ENCODE measurements at regions not wholly inside any gene's neighbourhood (a gene's known extent, or its start where the extent isn't known, plus 50 kb on each side); places are given as distances from the start of the nearest gene placed in this dataset.

DNA sequence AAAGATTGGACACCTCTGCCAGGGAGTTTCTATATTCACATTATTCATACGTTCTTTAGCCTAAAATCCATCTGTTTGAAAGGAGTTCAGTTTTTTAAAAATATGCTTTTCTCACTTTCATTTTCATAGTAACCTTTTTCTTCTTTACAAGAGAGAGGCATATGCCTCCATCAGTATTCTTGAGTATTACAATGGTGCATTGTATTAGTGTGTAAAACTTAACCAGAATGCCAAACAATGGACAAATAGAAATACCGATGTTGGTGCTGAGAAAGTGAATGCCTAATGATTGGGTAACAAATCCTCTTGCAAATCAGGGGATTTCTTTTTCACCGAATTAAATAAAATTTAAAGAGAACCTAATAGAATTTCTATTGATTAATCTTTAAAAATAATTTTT, 163.2 kb upstream of the LAMA2 start:
- TF ChIP-seq POLR2A (IDR thresholded peaks at IDR 0.05; ENCODE audit: low read depth, low read length), result no peak
- no peak for TF ChIP-seq TAF1 (IDR thresholded peaks at IDR 0.05; ENCODE audit: borderline replicate concordance, low read depth, low read length)
- no peak for TF ChIP-seq POLR2AphosphoS5 (IDR thresholded peaks at IDR 0.05; ENCODE audit: low read depth, low read length)
